GM12878 (cell line): ENCODE measurements at regions not wholly inside any gene's neighbourhood (a gene's known extent, or its start where the extent isn't known, plus 50 kb on each side); places are given as distances from the start of the nearest gene placed in this dataset.

Experiments
- ATAC-seq: fragments of 200-7000 bp; cut with Tn5 transposase; 3 replicates; pipeline ENCODE4 v1.9.1; 2020; ENCODE audit warnings: mild to moderate bottlenecking, moderate library complexity
- BruUV-seq: library from RNA; stranded (reverse); fragments of 400-500 nt; replicated peaks from 2 replicates; lab custom pipeline; 2021; lab: Mats Ljungman, UMichigan
- CTCF ChIA-PET: fragments of 300-600 bp; sonication (Branson Sonifier 250); formaldehyde crosslinking; extraction: SDS; loops from one replicate; lab custom pipeline; 2021; ENCODE audit warnings: inconsistent platforms; lab: Yijun Ruan, JAX
- POLR2A ChIA-PET: fragments of 350-600 bp; formaldehyde crosslinking; extraction: SDS; loops from one replicate; lab custom pipeline; 2021; ENCODE audit warnings: inconsistent platforms; lab: Charles Lee
- RAD21 ChIA-PET: fragments of 300-600 bp; sonication (Branson Sonifier 250); formaldehyde crosslinking; loops from one replicate; lab custom pipeline; 2023; ENCODE audit warnings: antibody characterized with exemption; ENCODE audit not compliant: unreplicated experiment; lab: Charles Lee
- SMC1A ChIA-PET: fragments of 300-600 bp; sonication (Branson Sonifier 250); formaldehyde crosslinking; loops from one replicate; lab custom pipeline; 2023; ENCODE audit not compliant: unreplicated experiment, uncharacterized antibody; lab: Charles Lee
- DNase-seq: peaks from one replicate; pipeline ENCODE4 v3.0.0-alpha.2; 2011; ENCODE audit warnings: low read depth, low spot score
- FAIRE-seq: peaks from 3 replicates; lab custom pipeline; 2011; peaks lifted over from hg19 to GRCh38; lab: Jason Lieb, UNC
- H2AFZ ChIP-seq: 2 replicates; pipeline ENCODE4 v1.6.0; 2011; ENCODE audit warnings: low read depth, low read length, control low read depth; ENCODE audit not compliant: control insufficient read depth
- H3K27ac ChIP-seq: 2 replicates; pipeline ENCODE4 v1.5.1; 2011; ENCODE audit warnings: control low read depth; ENCODE audit not compliant: control insufficient read depth, insufficient read depth
- H3K27me3 ChIP-seq, 2 experiments: replicated peaks in 1 of 2; 2 replicates each; pipeline versions ENCODE4 v1.6.0 to v1.6.1; 2011; ENCODE audit warnings: low read length in 1 of 2; ENCODE audit not compliant: control insufficient read depth in 2 of 2, insufficient read depth in 2 of 2
- H3K36me3 ChIP-seq, 2 experiments: 2 replicates each; pipeline ENCODE4 v1.5.1; 2011; ENCODE audit warnings: low read length in 1 of 2; ENCODE audit not compliant: control insufficient read depth in 2 of 2, insufficient read depth in 2 of 2
- H3K4me1 ChIP-seq: 2 replicates; pipeline ENCODE4 v1.6.1; 2011; ENCODE audit warnings: mild to moderate bottlenecking, low read length, moderate library complexity, mixed read lengths; ENCODE audit not compliant: control insufficient read depth, insufficient read depth
- H3K4me2 ChIP-seq: 2 replicates; pipeline ENCODE4 v1.6.0; 2011; ENCODE audit warnings: control low read depth; ENCODE audit not compliant: control insufficient read depth, insufficient read depth
- H3K4me3 ChIP-seq: fragments of 200-600 bp; sonication (generic); 2 replicates; pipeline ENCODE4 v1.5.1; 2016
- H3K79me2 ChIP-seq: 2 replicates; pipeline ENCODE4 v1.6.0; 2011; ENCODE audit warnings: low read length; ENCODE audit not compliant: control insufficient read depth, insufficient read depth
- H3K9ac ChIP-seq: 2 replicates; pipeline ENCODE4 v1.8.0; 2011; ENCODE audit warnings: low read length, control low read depth, mixed read lengths; ENCODE audit not compliant: control insufficient read depth, insufficient read depth
- H3K9me3 ChIP-seq: replicated peaks from 3 replicates; pipeline ENCODE4 v1.5.1; 2011; ENCODE audit warnings: mild to moderate bottlenecking, low read length; ENCODE audit not compliant: control insufficient read depth, insufficient read depth
- H4K20me1 ChIP-seq: 2 replicates; pipeline ENCODE4 v1.6.0; 2011; ENCODE audit not compliant: control insufficient read depth, insufficient read depth
- BHLHE40 ChIP-seq, 2 experiments: fragments of 450-650 bp in 1 of 2; IDR thresholded peaks; 2 replicates each; pipeline ENCODE4 v1.6.1; 2011 to 2017; ENCODE audit warnings: low read depth in 2 of 2, borderline replicate concordance in 1 of 2, improper control_type of control experiment in 1 of 2, low read length in 1 of 2, mild to moderate bottlenecking in 1 of 2
- CREB1 ChIP-seq: IDR thresholded peaks from 2 replicates; pipeline ENCODE4 v1.6.1; 2012; ENCODE audit warnings: low read depth, mild to moderate bottlenecking, inconsistent platforms
- EGR1 ChIP-seq, 2 experiments: IDR thresholded peaks; 1 replicate in 1 of 2; 2 replicates in 1 of 2; pipeline ENCODE4 v1.6.1; 2011 to 2012; ENCODE audit warnings: low read depth in 2 of 2, low read length in 2 of 2, borderline replicate concordance in 1 of 2, mild to moderate bottlenecking in 1 of 2, moderate library complexity in 1 of 2
- MTA3 ChIP-seq: IDR thresholded peaks from 2 replicates; pipeline ENCODE4 v1.6.1; 2012; ENCODE audit warnings: low read length, inconsistent platforms, borderline replicate concordance
- MYC ChIP-seq: IDR thresholded peaks from 2 replicates; pipeline ENCODE4 v1.6.1; 2011; ENCODE audit warnings: mild to moderate bottlenecking, low read length, moderate library complexity, inconsistent platforms; ENCODE audit not compliant: insufficient read depth, insufficient replicate concordance, insufficient read length, severe bottlenecking
- RELA ChIP-seq: fragments of 450-650 bp; IDR thresholded peaks from 2 replicates; pipeline ENCODE4 v1.8.0; 2014; ENCODE audit warnings: borderline replicate concordance; ENCODE audit not compliant: partially characterized antibody
- SIN3A ChIP-seq: IDR thresholded peaks from 2 replicates; pipeline ENCODE4 v1.6.1; 2012; ENCODE audit warnings: low read depth, low read length, improper control_type of control experiment
- WGBS: methylation state at CpG from one replicate; pipeline ENCODE4 v1.1.6; 2016; ENCODE audit warnings: low lambda C conversion rate; ENCODE audit not compliant: insufficient replicate concordance, insufficient coverage; ENCODE audit errors: missing lambda C conversion rate; 5-methylcytosine and 5-hydroxymethylcytosine counted together
- in situ Hi-C: fragments of 300-500 bp; cut with MboI; formaldehyde crosslinking; loops from 9 replicates; pipeline ENCODE4 v1.14.3; 2018; ENCODE audit warnings: mixed read lengths
- intact Hi-C: fragments of 100-400 bp; cut with micrococcal nuclease; formaldehyde crosslinking; loops from one replicate; pipeline ENCODE4 v1.14.2; 2022; ENCODE audit not compliant: unreplicated experiment
- TF ChIP-seq, protein P1 (sequence below): fragments of 450-650 bp; IDR thresholded peaks from 2 replicates; pipeline ENCODE4 v1.6.1; 2017; ENCODE audit warnings: antibody characterized with exemption, mild to moderate bottlenecking, moderate library complexity
- TF ChIP-seq, protein P2 (sequence below): IDR thresholded peaks from 2 replicates; pipeline ENCODE4 v1.6.1; 2011; ENCODE audit warnings: borderline replicate concordance, low read depth, mild to moderate bottlenecking, moderate library complexity, low read length; ENCODE audit not compliant: insufficient read depth, poor library complexity, severe bottlenecking
- TF ChIP-seq, protein P3 (sequence below): IDR thresholded peaks from 2 replicates; pipeline ENCODE4 v1.6.1; 2012; ENCODE audit warnings: low read depth, low read length, improper control_type of control experiment

DNA sequence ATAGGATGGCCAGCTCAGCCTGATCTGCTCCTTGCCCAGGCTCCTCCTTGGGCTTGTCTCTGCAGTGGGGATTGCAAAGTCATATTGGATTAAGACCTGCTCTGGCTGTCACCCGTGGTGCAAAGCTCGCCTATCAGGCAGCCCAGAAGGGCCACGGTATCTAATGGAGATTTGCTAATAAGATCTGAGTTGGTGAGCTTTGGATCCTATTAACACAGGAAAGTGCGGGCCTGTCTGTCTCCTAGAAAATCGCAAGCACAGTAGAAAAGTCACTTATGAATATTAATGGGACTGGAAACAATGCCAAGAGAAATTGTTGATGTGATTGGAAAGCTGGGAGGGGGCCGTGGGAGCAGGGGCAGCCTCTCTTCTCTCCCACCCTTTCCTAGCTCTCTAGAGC, 72.8 kb downstream of the CHST1 start (continued):
- TF ChIP-seq, protein P1, sequence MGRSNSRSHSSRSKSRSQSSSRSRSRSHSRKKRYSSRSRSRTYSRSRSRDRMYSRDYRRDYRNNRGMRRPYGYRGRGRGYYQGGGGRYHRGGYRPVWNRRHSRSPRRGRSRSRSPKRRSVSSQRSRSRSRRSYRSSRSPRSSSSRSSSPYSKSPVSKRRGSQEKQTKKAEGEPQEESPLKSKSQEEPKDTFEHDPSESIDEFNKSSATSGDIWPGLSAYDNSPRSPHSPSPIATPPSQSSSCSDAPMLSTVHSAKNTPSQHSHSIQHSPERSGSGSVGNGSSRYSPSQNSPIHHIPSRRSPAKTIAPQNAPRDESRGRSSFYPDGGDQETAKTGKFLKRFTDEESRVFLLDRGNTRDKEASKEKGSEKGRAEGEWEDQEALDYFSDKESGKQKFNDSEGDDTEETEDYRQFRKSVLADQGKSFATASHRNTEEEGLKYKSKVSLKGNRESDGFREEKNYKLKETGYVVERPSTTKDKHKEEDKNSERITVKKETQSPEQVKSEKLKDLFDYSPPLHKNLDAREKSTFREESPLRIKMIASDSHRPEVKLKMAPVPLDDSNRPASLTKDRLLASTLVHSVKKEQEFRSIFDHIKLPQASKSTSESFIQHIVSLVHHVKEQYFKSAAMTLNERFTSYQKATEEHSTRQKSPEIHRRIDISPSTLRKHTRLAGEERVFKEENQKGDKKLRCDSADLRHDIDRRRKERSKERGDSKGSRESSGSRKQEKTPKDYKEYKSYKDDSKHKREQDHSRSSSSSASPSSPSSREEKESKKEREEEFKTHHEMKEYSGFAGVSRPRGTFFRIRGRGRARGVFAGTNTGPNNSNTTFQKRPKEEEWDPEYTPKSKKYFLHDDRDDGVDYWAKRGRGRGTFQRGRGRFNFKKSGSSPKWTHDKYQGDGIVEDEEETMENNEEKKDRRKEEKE, result no peak
- TF ChIP-seq BHLHE40 (IDR thresholded peaks at IDR 0.05; ENCODE audit: borderline replicate concordance in 1 of 2, low read depth in 2 of 2, low read length in 1 of 2), result no peak
- TF ChIP-seq, all 136 proteins: peak for 0

DNA sequence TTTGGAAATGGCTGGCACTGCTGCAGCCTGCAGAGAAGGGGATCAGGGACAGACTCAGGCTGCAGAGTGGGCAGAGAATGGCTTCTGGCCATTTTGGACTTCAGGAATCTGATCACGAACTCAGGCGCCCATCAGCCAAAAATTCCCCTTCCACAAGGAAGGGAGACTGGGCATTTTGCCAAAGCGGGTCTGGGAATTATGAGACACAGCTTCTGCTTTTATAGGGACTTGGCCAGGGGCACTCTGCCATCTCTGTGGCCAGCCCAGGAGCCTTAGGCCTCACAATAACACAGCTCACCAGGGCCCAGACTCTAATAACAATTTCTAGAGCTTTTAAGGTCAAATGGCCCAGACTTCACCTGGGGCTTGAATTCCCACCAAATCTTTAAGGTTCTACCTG, 74.7 kb downstream of the CHST1 start:
- H3K36me3 ChIP-seq, result no peaks in the 10 kb centered on the region
- H3K27ac ChIP-seq, result no peak overlapping the region
- no peaks in the 10 kb centered on the region for H3K4me1 ChIP-seq
- ChIA-PET SMC1A (no interaction called here), CTCF (no interaction called here), RAD21 (no interaction called here), POLR2A (no interaction called here)
- H3K4me2 ChIP-seq, result no peak overlapping the region
- H3K9me3 ChIP-seq, result no peaks in the 10 kb centered on the region
- H3K79me2 ChIP-seq, result no peaks in the 10 kb centered on the region
- no peaks in the 10 kb centered on the region for H4K20me1 ChIP-seq
- H3K27me3 ChIP-seq, result no peaks in the 10 kb centered on the region; a peak in 2 of 4 replicates
- H3K4me3 ChIP-seq, result no peak overlapping the region
- H2AFZ ChIP-seq, result no peak overlapping the region
- TF ChIP-seq RELA (no peak), SIN3A (no peak), MYC (no peak), CREB1 (no peak), MTA3 (no peak), EGR1 (IDR thresholded peaks at IDR 0.05; ENCODE audit: borderline replicate concordance in 1 of 2, low read depth in 2 of 2, low read length in 2 of 2) (no peak)
- TF ChIP-seq, protein P2, sequence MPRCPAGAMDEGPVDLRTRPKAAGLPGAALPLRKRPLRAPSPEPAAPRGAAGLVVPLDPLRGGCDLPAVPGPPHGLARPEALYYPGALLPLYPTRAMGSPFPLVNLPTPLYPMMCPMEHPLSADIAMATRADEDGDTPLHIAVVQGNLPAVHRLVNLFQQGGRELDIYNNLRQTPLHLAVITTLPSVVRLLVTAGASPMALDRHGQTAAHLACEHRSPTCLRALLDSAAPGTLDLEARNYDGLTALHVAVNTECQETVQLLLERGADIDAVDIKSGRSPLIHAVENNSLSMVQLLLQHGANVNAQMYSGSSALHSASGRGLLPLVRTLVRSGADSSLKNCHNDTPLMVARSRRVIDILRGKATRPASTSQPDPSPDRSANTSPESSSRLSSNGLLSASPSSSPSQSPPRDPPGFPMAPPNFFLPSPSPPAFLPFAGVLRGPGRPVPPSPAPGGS, result no peak
- TF ChIP-seq, protein P3, sequence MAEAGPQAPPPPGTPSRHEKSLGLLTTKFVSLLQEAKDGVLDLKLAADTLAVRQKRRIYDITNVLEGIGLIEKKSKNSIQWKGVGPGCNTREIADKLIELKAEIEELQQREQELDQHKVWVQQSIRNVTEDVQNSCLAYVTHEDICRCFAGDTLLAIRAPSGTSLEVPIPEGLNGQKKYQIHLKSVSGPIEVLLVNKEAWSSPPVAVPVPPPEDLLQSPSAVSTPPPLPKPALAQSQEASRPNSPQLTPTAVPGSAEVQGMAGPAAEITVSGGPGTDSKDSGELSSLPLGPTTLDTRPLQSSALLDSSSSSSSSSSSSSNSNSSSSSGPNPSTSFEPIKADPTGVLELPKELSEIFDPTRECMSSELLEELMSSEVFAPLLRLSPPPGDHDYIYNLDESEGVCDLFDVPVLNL, result no peak
- WGBS, result 3% methylated on average over 3 of the region's 3 CpGs
- FAIRE-seq (no peak), ATAC-seq (no peak), DNase-seq (no peak)
- no peak overlapping the region for H3K9ac ChIP-seq
- BruUV-seq, result no TSS peak
- in situ Hi-C loops, result no loop called here
- intact Hi-C loops, result no loop called here
